Omental fat pad (tissue), 3 donors: ENCODE measurements at regions not wholly inside any gene's neighbourhood (a gene's known extent, or its start where the extent isn't known, plus 50 kb on each side); places are given as distances from the start of the nearest gene placed in this dataset.

Source experiments
- ATAC-seq: fragments of 150-250 bp; one replicate; pipeline ENCODE4 v1.9.1; 2016; ENCODE audit warnings: mild to moderate bottlenecking, moderate library complexity; ENCODE audit not compliant: low FRiP score
- DNase-seq: peaks from one replicate; pipeline ENCODE4 v3.0.0-alpha.2; 2019; ENCODE audit warnings: low spot score
- TF ChIP-seq, protein P1 (sequence below), 3 donors: fragments of 450-650 bp; IDR thresholded peaks; one replicate each; pipeline ENCODE4 v1.5.1; 2016 to 2017; ENCODE audit warnings: antibody characterized with exemption in 3 of 3, mild to moderate bottlenecking in 3 of 3, moderate library complexity in 2 of 3

DNA sequence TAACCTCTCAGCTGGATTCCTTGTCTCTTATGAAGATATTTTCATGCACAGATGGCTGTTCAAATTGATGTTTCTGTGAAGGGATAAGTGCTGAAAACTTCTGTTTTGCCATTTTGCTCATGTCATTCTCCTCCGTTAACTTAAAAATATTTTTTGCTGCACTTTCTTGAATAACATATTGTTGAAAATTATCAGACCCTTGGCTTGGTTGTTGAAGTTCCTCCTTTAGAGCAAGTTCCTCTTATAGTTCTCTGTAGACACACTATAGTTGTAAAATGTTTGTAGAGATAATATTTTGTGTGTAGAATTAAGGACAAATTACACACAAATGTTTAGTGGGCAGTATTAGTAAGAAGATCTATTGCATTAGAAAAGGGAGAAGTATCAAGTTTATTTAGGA, 300.4 kb downstream of the SV2B start:
- TF ChIP-seq, protein P1, sequence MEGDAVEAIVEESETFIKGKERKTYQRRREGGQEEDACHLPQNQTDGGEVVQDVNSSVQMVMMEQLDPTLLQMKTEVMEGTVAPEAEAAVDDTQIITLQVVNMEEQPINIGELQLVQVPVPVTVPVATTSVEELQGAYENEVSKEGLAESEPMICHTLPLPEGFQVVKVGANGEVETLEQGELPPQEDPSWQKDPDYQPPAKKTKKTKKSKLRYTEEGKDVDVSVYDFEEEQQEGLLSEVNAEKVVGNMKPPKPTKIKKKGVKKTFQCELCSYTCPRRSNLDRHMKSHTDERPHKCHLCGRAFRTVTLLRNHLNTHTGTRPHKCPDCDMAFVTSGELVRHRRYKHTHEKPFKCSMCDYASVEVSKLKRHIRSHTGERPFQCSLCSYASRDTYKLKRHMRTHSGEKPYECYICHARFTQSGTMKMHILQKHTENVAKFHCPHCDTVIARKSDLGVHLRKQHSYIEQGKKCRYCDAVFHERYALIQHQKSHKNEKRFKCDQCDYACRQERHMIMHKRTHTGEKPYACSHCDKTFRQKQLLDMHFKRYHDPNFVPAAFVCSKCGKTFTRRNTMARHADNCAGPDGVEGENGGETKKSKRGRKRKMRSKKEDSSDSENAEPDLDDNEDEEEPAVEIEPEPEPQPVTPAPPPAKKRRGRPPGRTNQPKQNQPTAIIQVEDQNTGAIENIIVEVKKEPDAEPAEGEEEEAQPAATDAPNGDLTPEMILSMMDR (IDR thresholded peaks at IDR 0.05) = no peak
- ATAC-seq (no peak), DNase-seq (no peak)

DNA sequence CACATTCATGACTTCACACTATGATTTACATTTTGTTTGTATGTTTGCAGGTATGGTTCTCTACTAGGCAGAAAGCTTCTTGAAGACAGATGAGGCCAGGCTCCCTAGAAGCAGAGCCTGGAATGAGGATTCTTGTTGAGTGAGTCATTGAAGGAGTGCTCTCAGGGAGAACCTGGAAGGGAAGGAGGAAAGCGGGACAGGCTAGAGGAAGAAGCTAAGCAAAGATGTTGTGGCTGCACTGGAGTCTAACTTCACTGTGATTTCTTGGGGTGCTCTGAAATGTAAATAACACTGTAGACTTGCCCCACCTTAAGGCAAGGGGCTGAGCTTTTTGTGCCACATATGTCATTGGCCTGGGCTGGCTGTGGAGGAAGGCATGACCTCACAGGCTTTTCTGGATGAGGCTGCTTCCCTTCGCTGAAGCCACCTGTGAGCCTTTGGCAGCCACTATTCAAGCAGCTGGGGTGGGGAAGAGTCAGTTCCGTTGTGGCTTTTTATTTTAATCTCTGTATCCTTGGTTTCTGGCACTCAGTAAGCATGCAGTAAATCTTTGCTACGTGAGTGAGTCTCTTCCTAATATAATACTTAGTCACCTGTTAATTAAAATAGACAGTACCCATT, 307.3 kb downstream of the SV2B start:
- ATAC-seq (peak; percentile 86), DNase-seq (no peak)
- TF ChIP-seq, protein P1 (IDR thresholded peaks at IDR 0.05) = no peak

DNA sequence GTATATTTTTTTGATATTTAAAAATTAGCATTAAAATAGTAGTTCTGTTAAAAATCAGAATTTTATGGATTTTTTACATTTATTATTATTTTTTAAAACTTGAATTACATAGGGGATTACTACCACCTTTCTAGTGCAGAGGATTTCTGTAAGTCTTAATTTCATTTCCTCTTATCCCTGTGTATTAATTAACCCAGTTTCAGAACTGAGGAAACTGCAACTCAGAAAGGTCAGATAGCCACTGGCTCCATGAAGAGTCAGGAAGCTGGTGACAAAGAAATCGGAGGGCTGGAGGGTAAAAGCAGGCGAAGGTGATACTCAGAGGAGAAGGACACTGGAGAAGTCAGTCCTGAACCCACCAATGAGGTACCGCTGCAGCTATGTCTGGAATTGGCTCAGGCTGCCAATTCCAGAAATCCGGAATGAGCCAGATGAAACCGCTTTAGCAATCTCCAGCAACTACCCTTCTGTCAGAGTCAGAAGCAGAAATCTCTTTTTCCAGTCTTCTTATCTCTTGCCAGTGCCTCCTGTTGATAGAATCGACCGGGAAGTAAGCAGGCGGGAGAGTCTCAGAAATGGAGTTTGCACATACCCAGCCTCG, 308.5 kb downstream of the SV2B start:
- peak; percentile 29 for ATAC-seq

DNA sequence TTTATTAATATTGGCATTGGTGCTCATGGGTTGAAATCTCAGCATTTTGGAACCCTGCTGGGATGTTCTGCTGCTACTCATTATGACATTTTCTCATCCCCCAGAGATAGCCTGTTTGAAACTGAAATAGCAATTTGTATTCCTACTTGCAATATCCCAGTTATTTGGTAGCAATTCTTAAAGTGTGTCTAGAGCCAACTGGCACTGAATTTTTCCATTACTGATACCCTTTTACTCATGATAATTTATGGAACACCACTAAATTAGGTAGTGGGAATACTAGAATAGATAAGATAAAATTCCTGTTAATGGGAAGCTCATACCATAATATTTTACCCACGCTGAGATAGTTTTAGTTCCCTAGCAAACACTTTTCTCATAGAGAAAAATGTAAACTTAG, 309.3 kb downstream of the SV2B start:
- DNase-seq = no peak
- ATAC-seq = no peak
- TF ChIP-seq, protein P1 (IDR thresholded peaks at IDR 0.05) = no peak

More for the DNA sequence above, 308.5 kb downstream of the SV2B start:
- TF ChIP-seq, protein P1 (IDR thresholded peaks at IDR 0.05) = no peak
- no peak for DNase-seq

DNA sequence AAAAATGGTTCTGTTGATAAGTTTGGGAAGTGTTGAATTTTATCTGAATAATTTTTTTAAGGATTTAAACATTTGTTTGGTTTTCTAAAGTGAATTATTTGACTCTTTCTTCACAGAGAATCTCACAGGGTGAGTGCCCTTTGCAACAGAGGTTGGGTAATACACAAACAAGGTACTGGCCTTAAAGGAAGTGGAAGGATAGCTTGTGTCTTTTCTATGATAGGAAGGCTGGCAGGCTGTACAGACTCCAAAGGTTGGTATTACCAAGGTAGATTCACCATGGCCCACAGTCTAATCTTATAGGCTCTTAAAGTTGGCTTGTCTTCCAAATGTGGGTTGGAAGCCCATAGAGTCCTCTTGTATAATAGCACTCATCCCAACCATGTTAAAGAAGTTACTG, 311.5 kb downstream of the SV2B start:
- TF ChIP-seq, protein P1 (IDR thresholded peaks at IDR 0.05) = no peak
- ATAC-seq (no peak), DNase-seq (no peak)

DNA sequence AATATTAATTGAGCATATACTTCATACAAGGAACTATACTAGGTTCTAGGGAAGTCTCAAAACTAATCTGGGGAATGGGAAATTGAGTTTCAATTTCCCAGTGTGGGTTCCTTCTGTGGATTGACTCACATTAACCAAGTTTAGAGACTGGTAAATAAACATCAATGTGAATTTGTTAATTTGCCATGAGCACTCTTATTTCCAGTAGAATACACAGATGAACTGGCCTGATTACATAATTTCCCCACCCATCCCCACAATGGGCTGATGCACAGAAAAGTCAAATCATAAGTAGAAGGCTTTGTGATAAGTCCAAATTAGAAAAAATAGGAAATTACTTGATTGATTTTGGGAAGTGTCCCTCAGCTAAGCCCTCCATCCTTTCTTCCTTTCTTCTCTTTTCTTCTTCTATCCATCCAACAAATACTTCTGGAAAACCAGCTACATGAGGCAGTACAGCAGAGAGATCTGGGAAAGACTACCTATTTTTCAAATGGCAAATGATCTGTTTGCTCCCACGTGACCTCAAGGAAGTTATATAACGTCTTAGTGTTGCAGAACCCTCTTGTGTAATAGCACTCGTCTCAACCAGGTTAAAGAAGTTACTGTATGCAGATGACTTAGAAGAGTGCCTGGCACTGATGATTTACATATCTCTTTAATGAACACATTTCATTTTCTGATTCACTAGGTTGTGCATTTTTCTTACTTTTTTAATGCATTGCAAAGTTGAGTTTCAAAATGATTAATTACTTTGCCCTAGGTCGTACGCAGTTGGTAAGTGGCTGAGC, 312.3 kb downstream of the SV2B start:
- peak; percentile 53 for ATAC-seq
- TF ChIP-seq, protein P1 (IDR thresholded peaks at IDR 0.05) = no peak
- DNase-seq = no peak
